ENCODE measurements at regions not wholly inside any gene's neighbourhood (a gene's known extent, or its start where the extent isn't known, plus 50 kb on each side); places are given as distances from the start of the nearest gene placed in this dataset.

DNA sequence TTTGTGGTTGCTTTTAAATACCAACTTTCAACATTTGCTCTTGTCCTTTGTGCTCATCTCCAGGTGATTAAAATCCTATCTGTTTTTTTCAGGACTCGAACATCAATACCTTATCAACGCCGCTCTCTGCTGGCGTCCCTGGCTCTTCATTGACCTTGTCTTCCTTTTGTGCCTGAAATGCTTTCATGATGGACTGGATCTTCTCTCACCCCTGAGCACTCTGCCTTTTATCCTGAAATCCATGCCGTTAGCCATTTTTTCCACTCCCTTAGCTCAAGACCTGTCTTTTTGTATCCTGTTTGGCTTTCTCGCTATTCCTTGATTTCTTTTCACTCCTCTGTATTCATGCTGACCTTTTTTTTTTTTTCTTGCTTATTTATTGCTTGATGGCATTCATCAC lies 549.5 kb upstream of the CPEB2 start:
- no peak for DNase-seq (ENCODE audit: low spot score in 2 of 2)

DNA sequence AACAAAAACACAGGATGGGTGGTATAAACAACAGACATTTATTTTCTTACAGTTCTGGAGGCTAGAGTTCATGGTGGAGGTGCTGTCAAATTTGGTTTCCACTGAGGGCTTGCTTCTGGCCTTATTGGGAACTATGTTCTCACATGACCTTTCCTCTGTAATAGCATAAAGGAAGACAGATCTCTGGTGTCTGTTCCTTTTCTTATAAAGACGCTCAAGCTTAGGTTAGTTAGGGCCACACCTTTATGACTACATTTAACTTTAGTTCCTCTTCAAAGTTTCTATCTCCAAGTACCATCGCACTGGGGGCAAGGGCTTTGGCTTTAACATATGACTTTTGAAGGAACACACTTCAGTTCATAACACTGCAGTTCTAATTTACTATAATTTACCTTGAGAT lies 543.8 kb upstream of the CPEB2 start:
- TF ChIP-seq, protein P1, sequence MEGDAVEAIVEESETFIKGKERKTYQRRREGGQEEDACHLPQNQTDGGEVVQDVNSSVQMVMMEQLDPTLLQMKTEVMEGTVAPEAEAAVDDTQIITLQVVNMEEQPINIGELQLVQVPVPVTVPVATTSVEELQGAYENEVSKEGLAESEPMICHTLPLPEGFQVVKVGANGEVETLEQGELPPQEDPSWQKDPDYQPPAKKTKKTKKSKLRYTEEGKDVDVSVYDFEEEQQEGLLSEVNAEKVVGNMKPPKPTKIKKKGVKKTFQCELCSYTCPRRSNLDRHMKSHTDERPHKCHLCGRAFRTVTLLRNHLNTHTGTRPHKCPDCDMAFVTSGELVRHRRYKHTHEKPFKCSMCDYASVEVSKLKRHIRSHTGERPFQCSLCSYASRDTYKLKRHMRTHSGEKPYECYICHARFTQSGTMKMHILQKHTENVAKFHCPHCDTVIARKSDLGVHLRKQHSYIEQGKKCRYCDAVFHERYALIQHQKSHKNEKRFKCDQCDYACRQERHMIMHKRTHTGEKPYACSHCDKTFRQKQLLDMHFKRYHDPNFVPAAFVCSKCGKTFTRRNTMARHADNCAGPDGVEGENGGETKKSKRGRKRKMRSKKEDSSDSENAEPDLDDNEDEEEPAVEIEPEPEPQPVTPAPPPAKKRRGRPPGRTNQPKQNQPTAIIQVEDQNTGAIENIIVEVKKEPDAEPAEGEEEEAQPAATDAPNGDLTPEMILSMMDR (IDR thresholded peaks at IDR 0.05): no peak
- TF ChIP-seq POLR2A (IDR thresholded peaks at IDR 0.05) (no peak), EP300 (IDR thresholded peaks at IDR 0.05) (no peak)
- 86 to 91% methylated on average over 2 of the region's 2 CpGs for WGBS, 2 donors

More for the DNA sequence above, 549.5 kb upstream of the CPEB2 start:
- Histone ChIP-seq H3K9me3 (no peaks in the 10 kb centered on the region), H3K27ac (no peak overlapping the region), H3K36me3 (no peaks in the 10 kb centered on the region), H3K27me3 (no peaks in the 10 kb centered on the region), H3K4me3 (no peak overlapping the region), H3K4me1 (no peaks in the 10 kb centered on the region)
- WGBS, 2 donors: 78 to 84% methylated on average over 6 of the region's 6 CpGs
- TF ChIP-seq, protein P1 (IDR thresholded peaks at IDR 0.05): no peak
- TF ChIP-seq POLR2A (IDR thresholded peaks at IDR 0.05) (no peak), EP300 (IDR thresholded peaks at IDR 0.05) (no peak)

DNA sequence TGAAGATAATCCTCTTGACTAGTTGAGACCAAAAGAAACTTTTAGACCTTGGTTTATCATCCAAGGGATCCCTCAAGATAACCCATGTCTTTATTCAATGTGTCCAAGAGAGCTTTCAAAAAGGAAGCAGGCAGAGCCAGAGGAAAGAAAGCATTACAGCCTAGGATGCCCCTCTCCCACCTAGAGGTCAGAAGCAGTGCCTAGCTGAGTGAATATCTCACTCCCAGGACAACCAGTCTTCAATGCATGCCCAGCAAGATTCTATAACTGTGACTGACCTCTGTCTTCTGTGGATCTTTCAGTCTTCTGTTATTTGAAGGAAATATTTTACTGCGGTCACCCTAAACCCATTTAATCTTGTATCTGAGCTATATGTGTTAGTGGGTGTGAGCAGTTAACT lies 537.2 kb upstream of the CPEB2 start:
- no peak for DNase-seq (ENCODE audit: low spot score in 2 of 2)
- H3K36me3 ChIP-seq: no peaks in the 10 kb centered on the region
- H3K9me3 ChIP-seq: no peaks in the 10 kb centered on the region
- 83 to 100% methylated on average over 1 of the region's 1 CpG for WGBS, 2 donors
- H3K27me3 ChIP-seq: no peaks in the 10 kb centered on the region
- H3K4me1 ChIP-seq: no peaks in the 10 kb centered on the region
- TF ChIP-seq POLR2A (IDR thresholded peaks at IDR 0.05) (no peak), EP300 (IDR thresholded peaks at IDR 0.05) (no peak)
- no peak overlapping the region for H3K27ac ChIP-seq
- H3K4me3 ChIP-seq: no peak overlapping the region

More for the DNA sequence above, 543.8 kb upstream of the CPEB2 start:
- Histone ChIP-seq H3K27ac (no peak overlapping the region), H3K9me3 (no peaks in the 10 kb centered on the region), H3K4me3 (no peak overlapping the region), H3K27me3 (no peaks in the 10 kb centered on the region), H3K4me1 (no peaks in the 10 kb centered on the region), H3K36me3 (no peaks in the 10 kb centered on the region)
- no peak for DNase-seq (ENCODE audit: low spot score in 2 of 2)

DNA sequence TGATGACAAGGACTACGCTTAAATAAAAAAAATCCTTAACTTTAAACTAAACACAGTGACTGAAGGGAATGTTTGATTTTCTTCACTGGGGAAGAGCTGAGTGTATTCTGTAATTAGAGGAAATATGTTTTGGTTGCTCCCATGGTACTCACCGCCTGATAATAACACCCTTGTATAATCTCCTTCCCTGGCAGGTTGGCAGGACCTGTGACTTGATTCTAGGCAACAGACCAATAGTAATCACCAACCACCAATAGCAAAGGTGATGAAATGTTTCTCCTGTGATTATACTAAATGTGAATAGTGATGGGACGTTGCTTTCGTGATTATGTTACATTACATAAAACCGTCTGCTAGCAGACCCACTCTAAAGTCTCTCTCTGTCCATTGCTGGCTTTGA lies 536.8 kb upstream of the CPEB2 start:
- WGBS, 2 donors: 73 to 92% methylated on average over 5 of the region's 5 CpGs

DNA sequence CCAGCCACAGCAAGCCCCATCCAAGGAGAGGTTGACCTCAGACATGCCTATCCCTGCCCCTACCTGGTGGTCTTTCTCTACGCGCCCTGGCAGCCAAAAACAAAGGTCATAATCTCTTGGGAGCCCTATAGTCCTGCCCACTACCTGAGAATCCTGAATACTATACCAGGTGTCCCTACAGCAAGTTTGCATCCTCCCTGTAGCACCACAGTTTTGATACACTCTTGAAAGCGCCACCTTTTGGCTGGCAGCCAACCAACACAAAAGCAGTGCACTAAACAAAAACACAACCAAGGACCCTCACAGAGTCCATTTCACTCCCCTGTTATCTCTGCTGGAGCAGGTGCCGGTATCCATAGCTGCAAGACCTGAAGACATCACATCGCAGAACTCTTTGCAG lies 523.8 kb upstream of the CPEB2 start:
- DNase-seq (ENCODE audit: low spot score in 2 of 2): no peak
- Histone ChIP-seq H3K36me3 (no peaks in the 10 kb centered on the region), H3K4me1 (no peaks in the 10 kb centered on the region), H3K9me3 (no peaks in the 10 kb centered on the region), H3K27ac (no peak overlapping the region), H3K27me3 (no peaks in the 10 kb centered on the region), H3K4me3 (no peak overlapping the region)
- no peak for TF ChIP-seq POLR2A (IDR thresholded peaks at IDR 0.05)
- 94 to 95% methylated on average over 5 of the region's 5 CpGs for WGBS, 2 donors

More for the DNA sequence above, 536.8 kb upstream of the CPEB2 start:
- H3K27ac ChIP-seq: no peak overlapping the region
- no peak overlapping the region for H3K4me3 ChIP-seq
- TF ChIP-seq, protein P1 (IDR thresholded peaks at IDR 0.05): no peak
- TF ChIP-seq EP300 (IDR thresholded peaks at IDR 0.05): no peak
- no peak for TF ChIP-seq POLR2A (IDR thresholded peaks at IDR 0.05)
- H3K4me1 ChIP-seq: no peaks in the 10 kb centered on the region
- no peaks in the 10 kb centered on the region for H3K9me3 ChIP-seq
- no peaks in the 10 kb centered on the region for H3K27me3 ChIP-seq
- no peaks in the 10 kb centered on the region for H3K36me3 ChIP-seq
- DNase-seq (ENCODE audit: low spot score in 2 of 2): no peak

DNA sequence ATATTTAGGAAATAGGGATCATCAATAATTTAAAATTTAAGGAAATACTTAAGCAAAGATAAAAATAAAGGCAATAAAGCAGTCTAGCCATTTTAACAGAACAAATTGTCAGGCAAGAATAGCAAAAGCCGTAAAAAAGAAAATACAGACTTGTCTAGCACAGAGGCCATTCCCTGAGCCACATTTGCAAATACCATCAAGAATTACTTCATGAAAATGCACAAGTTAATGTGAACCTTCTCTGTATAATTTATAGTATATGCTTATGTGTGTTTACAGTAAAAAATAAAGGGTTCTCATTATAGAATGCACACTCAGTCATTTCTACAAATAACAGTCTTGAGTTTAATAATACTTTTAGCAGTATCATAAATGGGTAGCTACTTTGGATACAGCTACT lies 505.9 kb upstream of the CPEB2 start:
- no peaks in the 10 kb centered on the region for H3K4me1 ChIP-seq
- 77 to 86% methylated on average over 1 of the region's 1 CpG for WGBS, 2 donors
- TF ChIP-seq, protein P1 (IDR thresholded peaks at IDR 0.05): no peak

More for the DNA sequence above, 505.9 kb upstream of the CPEB2 start:
- no peaks in the 10 kb centered on the region for H3K36me3 ChIP-seq
- DNase-seq (ENCODE audit: low spot score in 2 of 2): no peak
- H3K4me3 ChIP-seq: no peak overlapping the region
- no peaks in the 10 kb centered on the region for H3K27me3 ChIP-seq
- H3K9me3 ChIP-seq: peaks cover 0 to 4% (median 0%) of the 10 kb centered on the region in 4 donors
- H3K27ac ChIP-seq: no peak overlapping the region

Measured in tibial nerve (tissue), 4 donors.